GM19438 (cell line): ENCODE measurements at regions not wholly inside any gene's neighbourhood (a gene's known extent, or its start where the extent isn't known, plus 50 kb on each side); places are given as distances from the start of the nearest gene placed in this dataset.
"Not testable (repeated sequence)": the region's sequence is repeated elsewhere in the genome, so short reads cannot be mapped to it uniquely, and the experiment has no call there.

Experiments
- ATAC-seq: cut with Tn5 transposase; IDR thresholded peaks from one replicate; pipeline ENCODE4 v1.9.1; 2021; ENCODE audit warnings: low read depth; ENCODE audit not compliant: unreplicated experiment

GRCh38 chr2:149687052-149687427 lies 99.5 kb upstream of the MMADHC start:
- no peak for ATAC-seq

- no peak for ATAC-seq
Measured at GRCh38 chr2:149686136-149687051, 98.8 kb upstream of the MMADHC start.

GRCh38 chr2:149685401-149685800 lies 97.8 kb upstream of the MMADHC start:
- ATAC-seq, result not testable (repeated sequence)

- no peak for ATAC-seq
Measured at GRCh38 chr2:149679286-149679685, 91.7 kb upstream of the MMADHC start.

GRCh38 chr2:149677416-149677815 lies 89.8 kb upstream of the MMADHC start:
- no peak for ATAC-seq

GRCh38 chr2:149670086-149670485 lies 82.5 kb upstream of the MMADHC start:
- no peak for ATAC-seq

GRCh38 chr2:149666809-149667320 lies 79.3 kb upstream of the MMADHC start:
- ATAC-seq, result no peak

- ATAC-seq, result no peak
Measured at GRCh38 chr2:149664896-149665295, 77.3 kb upstream of the MMADHC start.

GRCh38 chr2:149662556-149662955 lies 75.0 kb upstream of the MMADHC start:
- no peak for ATAC-seq

GRCh38 chr2:149661844-149662243 lies 74.3 kb upstream of the MMADHC start:
- no peak for ATAC-seq

GRCh38 chr2:149658553-149658952 lies 71.0 kb upstream of the MMADHC start:
- ATAC-seq, result no peak

GRCh38 chr2:149657401-149658040 lies 69.9 kb upstream of the MMADHC start:
- ATAC-seq, result no peak

GRCh38 chr2:149656996-149657395 lies 69.4 kb upstream of the MMADHC start:
- ATAC-seq, result no peak

GRCh38 chr2:149653831-149654445 lies 66.4 kb upstream of the MMADHC start:
- ATAC-seq, result no peak

- ATAC-seq, result no peak
Measured at GRCh38 chr2:149652926-149653325, 65.4 kb upstream of the MMADHC start.

- no peak for ATAC-seq
Measured at GRCh38 chr2:149652526-149652925, 65.0 kb upstream of the MMADHC start.

- ATAC-seq, result no peak
Measured at GRCh38 chr2:149651229-149651628, 63.7 kb upstream of the MMADHC start.

GRCh38 chr2:149650006-149650405 lies 62.4 kb upstream of the MMADHC start:
- ATAC-seq, result no peak

GRCh38 chr2:149648282-149649030 lies 60.9 kb upstream of the MMADHC start:
- no peak for ATAC-seq

- ATAC-seq, result no peak
Measured at GRCh38 chr2:149645391-149645790, 57.8 kb upstream of the MMADHC start.
